Astrocyte (in vitro differentiated cells and primary cell): ENCODE measurements at regions not wholly inside any gene's neighbourhood (a gene's known extent, or its start where the extent isn't known, plus 50 kb on each side); places are given as distances from the start of the nearest gene placed in this dataset.

ENCODE experiments used
- DNase-seq: peaks from one replicate; pipeline ENCODE4 v3.0.0-alpha.2; 2010; ENCODE audit warnings: low read depth
- FAIRE-seq: peaks from 2 replicates; lab custom pipeline; 2011; peaks lifted over from hg19 to GRCh38; lab: Jason Lieb, UNC
- H2AFZ ChIP-seq: 2 replicates; pipeline ENCODE4 v1.6.0; 2012; ENCODE audit warnings: low read depth, low read length, inconsistent platforms
- H3K27ac ChIP-seq: 2 replicates; pipeline ENCODE4 v1.5.1; 2011; ENCODE audit warnings: low read depth, low read length, inconsistent platforms
- H3K27me3 ChIP-seq: 2 replicates; pipeline ENCODE4 v1.6.0; 2011; ENCODE audit warnings: low read length, inconsistent platforms; ENCODE audit not compliant: insufficient read depth
- H3K36me3 ChIP-seq: 2 replicates; pipeline ENCODE4 v1.5.1; 2011; ENCODE audit warnings: low read length, inconsistent platforms; ENCODE audit not compliant: insufficient read depth
- H3K4me1 ChIP-seq: 2 replicates; pipeline ENCODE4 v1.5.1; 2011; ENCODE audit warnings: low read length, inconsistent platforms; ENCODE audit not compliant: insufficient read depth
- H3K4me2 ChIP-seq: 2 replicates; pipeline ENCODE4 v1.6.0; 2012; ENCODE audit warnings: low read length, inconsistent platforms
- H3K4me3 ChIP-seq: 2 replicates; pipeline ENCODE4 v1.5.1; 2011; ENCODE audit warnings: low read depth, mild to moderate bottlenecking, low read length, inconsistent platforms; ENCODE audit not compliant: insufficient read depth
- H3K79me2 ChIP-seq: 2 replicates; pipeline ENCODE4 v1.6.0; 2012; ENCODE audit warnings: mild to moderate bottlenecking, low read length, inconsistent platforms; ENCODE audit not compliant: insufficient read depth
- H3K9ac ChIP-seq: 2 replicates; pipeline ENCODE4 v1.6.0; 2012; ENCODE audit warnings: mild to moderate bottlenecking, low read length, inconsistent platforms
- H3K9me3 ChIP-seq: 2 replicates; pipeline ENCODE4 v1.5.1; 2012; ENCODE audit warnings: low read depth, mild to moderate bottlenecking, low read length, inconsistent platforms; ENCODE audit not compliant: insufficient read depth
- H4K20me1 ChIP-seq: 2 replicates; pipeline ENCODE4 v1.6.0; 2012; ENCODE audit warnings: low read length, inconsistent platforms; ENCODE audit not compliant: insufficient read depth
- H3K27ac Mint-ChIP-seq: one replicate; pipeline ENCODE4 v1.8.0; 2021; ENCODE audit warnings: mild to moderate bottlenecking, mixed read lengths; ENCODE audit not compliant: unreplicated experiment
- H3K27me3 Mint-ChIP-seq: one replicate; pipeline ENCODE4 v1.8.0; 2021; ENCODE audit warnings: low read depth, mixed read lengths; ENCODE audit not compliant: unreplicated experiment
- H3K36me3 Mint-ChIP-seq: one replicate; pipeline ENCODE4 v1.8.0; 2021; ENCODE audit warnings: low read depth, mixed read lengths; ENCODE audit not compliant: unreplicated experiment
- H3K4me1 Mint-ChIP-seq: one replicate; pipeline ENCODE4 v1.8.0; 2021; ENCODE audit warnings: low read depth, mixed read lengths; ENCODE audit not compliant: unreplicated experiment
- H3K4me3 Mint-ChIP-seq: one replicate; pipeline ENCODE4 v1.8.0; 2021; ENCODE audit warnings: mild to moderate bottlenecking, moderate library complexity, mixed read lengths; ENCODE audit not compliant: unreplicated experiment
- H3K9me3 Mint-ChIP-seq: one replicate; pipeline ENCODE4 v1.8.0; 2021; ENCODE audit warnings: mild to moderate bottlenecking, mixed read lengths; ENCODE audit not compliant: unreplicated experiment
- CTCF ChIP-seq: IDR thresholded peaks from 2 replicates; pipeline ENCODE4 v1.5.1; 2011; ENCODE audit warnings: low read depth, mild to moderate bottlenecking, inconsistent platforms, low read length, moderate library complexity; ENCODE audit not compliant: insufficient read depth
- EZH2 ChIP-seq: IDR thresholded peaks from 2 replicates; pipeline ENCODE4 v1.6.1; 2012; ENCODE audit warnings: mild to moderate bottlenecking, low read length, inconsistent platforms; ENCODE audit not compliant: insufficient read depth

- Histone ChIP-seq H3K4me1 (peaks cover 5% of the 10 kb centered on the region), H4K20me1 (no peaks in the 10 kb centered on the region), H3K9ac (no peak overlapping the region), H3K79me2 (no peaks in the 10 kb centered on the region), H3K27me3 (no peaks in the 10 kb centered on the region), H3K27ac (no peak overlapping the region), H2AFZ (no peak overlapping the region), H3K36me3 (no peaks in the 10 kb centered on the region), H3K9me3 (peaks cover 4% of the 10 kb centered on the region), H3K4me2 (no peak overlapping the region), H3K4me3 (no peak overlapping the region)
- peaks cover 5% of the 10 kb centered on the region for H3K4me1 Mint-ChIP-seq
- no peak overlapping the region for H3K4me3 Mint-ChIP-seq
- H3K27me3 Mint-ChIP-seq = peaks cover 11% of the 10 kb centered on the region
- no peaks in the 10 kb centered on the region for H3K36me3 Mint-ChIP-seq
- TF ChIP-seq CTCF (no peak), EZH2 (no peak)
- DNase-seq (peak; percentile 68), FAIRE-seq (no peak)
- H3K27ac Mint-ChIP-seq = no peak overlapping the region
- H3K9me3 Mint-ChIP-seq = no peaks in the 10 kb centered on the region
Observed at GRCh38 chr5:109939116-109939682, 249.5 kb downstream of the MAN2A1 start.

GRCh38 chr5:109942646-109943045, 252.9 kb downstream of the MAN2A1 start:
- no peak overlapping the region for H3K4me3 Mint-ChIP-seq
- peaks cover 7% of the 10 kb centered on the region for H3K4me1 Mint-ChIP-seq
- no peak for FAIRE-seq

More at GRCh38 chr5:109942646-109943045, 252.9 kb downstream of the MAN2A1 start:
- H3K4me1 ChIP-seq = peaks cover 5% of the 10 kb centered on the region
- H2AFZ ChIP-seq = no peak overlapping the region
- H3K27ac ChIP-seq = no peak overlapping the region
- no peaks in the 10 kb centered on the region for H4K20me1 ChIP-seq
- no peak for DNase-seq
- no peak overlapping the region for H3K4me3 ChIP-seq
- H3K27me3 Mint-ChIP-seq = peaks cover 13% of the 10 kb centered on the region
- H3K9me3 Mint-ChIP-seq = peaks cover 1% of the 10 kb centered on the region
- H3K36me3 Mint-ChIP-seq = no peaks in the 10 kb centered on the region
- no peak overlapping the region for H3K4me2 ChIP-seq
- no peak overlapping the region for H3K27ac Mint-ChIP-seq
- TF ChIP-seq CTCF (no peak), EZH2 (no peak)
- H3K79me2 ChIP-seq = no peaks in the 10 kb centered on the region
- H3K36me3 ChIP-seq = no peaks in the 10 kb centered on the region
- H3K9me3 ChIP-seq = peaks cover 4% of the 10 kb centered on the region
- H3K9ac ChIP-seq = no peak overlapping the region
- H3K27me3 ChIP-seq = no peaks in the 10 kb centered on the region
